Activated naive CD4-positive, alpha-beta T cell treated with anti-CD3 and anti-CD28 coated beads, Interleukin-2, amount 50 U/mL, for 72 hours (primary cell): ENCODE measurements at regions not wholly inside any gene's neighbourhood (a gene's known extent, or its start where the extent isn't known, plus 50 kb on each side); places are given as distances from the start of the nearest gene placed in this dataset.
"Not testable (repeated sequence)": the region's sequence is repeated elsewhere in the genome, so short reads cannot be mapped to it uniquely, and the experiment has no call there.

Experiments
- ATAC-seq, 2 donors: fragments of 150-1000 bp; cut with Tn5 transposase; 2 replicates each; pipeline ENCODE4 v1.10.0; 2021; ENCODE audit warnings: mild to moderate bottlenecking in 2 of 2, moderate library complexity in 2 of 2
- DNase-seq, 2 donors: peaks; one replicate each; pipeline ENCODE4 v3.0.0; 2021 to 2022; ENCODE audit warnings: low spot score in 2 of 2
- H3K27ac Mint-ChIP-seq, 2 donors: one replicate each; pipeline ENCODE4 v1.8.0; 2022; ENCODE audit warnings: mild to moderate bottlenecking in 2 of 2, mixed read lengths in 2 of 2
- H3K36me3 Mint-ChIP-seq, 2 donors: one replicate each; pipeline ENCODE4 v1.8.0; 2022; ENCODE audit warnings: mixed read lengths in 2 of 2
- H3K9me3 Mint-ChIP-seq, 2 donors: one replicate each; pipeline ENCODE4 v1.8.0; 2022; ENCODE audit warnings: mixed read lengths in 2 of 2

- no peak for ATAC-seq
- Mint-ChIP-seq H3K27ac (no peak overlapping the region), H3K9me3 (peaks cover 13 to 26% of the 10 kb centered on the region in 2 donors), H3K36me3 (no peaks in the 10 kb centered on the region)
- no peak for DNase-seq
Observed at GRCh38 chr14:83960832-83961512, 1569.0 kb upstream of the FLRT2 start.

GRCh38 chr14:83969998-83970397 lies 1559.9 kb upstream of the FLRT2 start:
- Mint-ChIP-seq H3K36me3 (peaks cover 0 to 11% of the 10 kb centered on the region in 2 donors), H3K27ac (no peak overlapping the region), H3K9me3 (peaks cover 20 to 37% of the 10 kb centered on the region in 2 donors)

GRCh38 chr14:83972631-83973030 lies 1557.3 kb upstream of the FLRT2 start:
- Mint-ChIP-seq H3K36me3 (peaks cover 0 to 6% of the 10 kb centered on the region in 2 donors), H3K9me3 (peaks cover 20 to 24% of the 10 kb centered on the region in 2 donors), H3K27ac (no peak overlapping the region)
- no peak for ATAC-seq
- DNase-seq: no peak

More at GRCh38 chr14:83969998-83970397, 1559.9 kb upstream of the FLRT2 start:
- no peak for ATAC-seq
- DNase-seq: no peak

- no peak for DNase-seq
- Mint-ChIP-seq H3K27ac (no peak overlapping the region), H3K36me3 (no peaks in the 10 kb centered on the region), H3K9me3 (peaks cover 17 to 19% of the 10 kb centered on the region in 2 donors)
- ATAC-seq: no peak
Observed at GRCh38 chr14:83974647-83975163, 1555.2 kb upstream of the FLRT2 start.

GRCh38 chr14:83975435-83975834 lies 1554.5 kb upstream of the FLRT2 start:
- DNase-seq (no peak), ATAC-seq (no peak)
- Mint-ChIP-seq H3K36me3 (peaks cover 0 to under 1% of the 10 kb centered on the region in 2 donors), H3K9me3 (peaks cover 16 to 19% of the 10 kb centered on the region in 2 donors), H3K27ac (no peak overlapping the region)

- DNase-seq: no peak
- H3K9me3 Mint-ChIP-seq: peaks cover 11 to 19% of the 10 kb centered on the region in 2 donors
- H3K27ac Mint-ChIP-seq: no peak overlapping the region
- ATAC-seq: no peak
- peaks cover 0 to 4% of the 10 kb centered on the region in 2 donors for H3K36me3 Mint-ChIP-seq
Observed at GRCh38 chr14:83975841-83976770, 1553.8 kb upstream of the FLRT2 start.

- H3K27ac Mint-ChIP-seq: no peak overlapping the region
- no peak for ATAC-seq
- DNase-seq: no peak
- peaks cover 0 to 4% of the 10 kb centered on the region in 2 donors for H3K36me3 Mint-ChIP-seq
- H3K9me3 Mint-ChIP-seq: peaks cover 15 to 19% of the 10 kb centered on the region in 2 donors
Observed at GRCh38 chr14:83977583-83977982, 1552.4 kb upstream of the FLRT2 start.

GRCh38 chr14:83981676-83982258 lies 1548.2 kb upstream of the FLRT2 start:
- peaks cover 13 to 26% of the 10 kb centered on the region in 2 donors for H3K9me3 Mint-ChIP-seq
- DNase-seq, H3K27ac Mint-ChIP-seq, H3K36me3 Mint-ChIP-seq, ATAC-seq: not testable (repeated sequence)

GRCh38 chr14:83988275-83988674 lies 1541.7 kb upstream of the FLRT2 start:
- peaks cover 13 to 38% of the 10 kb centered on the region in 2 donors for H3K9me3 Mint-ChIP-seq
- DNase-seq (no peak), ATAC-seq (no peak)
- H3K27ac Mint-ChIP-seq: no peak overlapping the region
- no peaks in the 10 kb centered on the region for H3K36me3 Mint-ChIP-seq

- Mint-ChIP-seq H3K9me3 (peaks cover 16 to 26% of the 10 kb centered on the region in 2 donors), H3K36me3 (no peaks in the 10 kb centered on the region), H3K27ac (no peak overlapping the region)
- ATAC-seq (no peak), DNase-seq (no peak)
Observed at GRCh38 chr14:83991666-83992065, 1538.3 kb upstream of the FLRT2 start.

GRCh38 chr14:83992857-83993256 lies 1537.1 kb upstream of the FLRT2 start:
- H3K36me3 Mint-ChIP-seq: no peaks in the 10 kb centered on the region
- H3K27ac Mint-ChIP-seq: no peak overlapping the region
- H3K9me3 Mint-ChIP-seq: peaks cover 21 to 23% of the 10 kb centered on the region in 2 donors
- no peak for DNase-seq
- ATAC-seq: no peak

- ATAC-seq (no peak), DNase-seq (no peak)
- Mint-ChIP-seq H3K27ac (no peak overlapping the region), H3K9me3 (peaks cover 19 to 21% of the 10 kb centered on the region in 2 donors), H3K36me3 (no peaks in the 10 kb centered on the region)
Observed at GRCh38 chr14:83993545-83993944, 1536.4 kb upstream of the FLRT2 start.

- no peaks in the 10 kb centered on the region for H3K36me3 Mint-ChIP-seq
- ATAC-seq: no peak
- no peak overlapping the region for H3K27ac Mint-ChIP-seq
Observed at GRCh38 chr14:83994020-83994419, 1535.9 kb upstream of the FLRT2 start.

GRCh38 chr14:84001023-84001422 lies 1528.9 kb upstream of the FLRT2 start:
- ATAC-seq (no peak), DNase-seq (no peak)
- Mint-ChIP-seq H3K36me3 (peaks cover 0 to 6% of the 10 kb centered on the region in 2 donors), H3K9me3 (peaks cover 20 to 26% of the 10 kb centered on the region in 2 donors), H3K27ac (no peak overlapping the region)

More at GRCh38 chr14:83994020-83994419, 1535.9 kb upstream of the FLRT2 start:
- no peak for DNase-seq
- H3K9me3 Mint-ChIP-seq: peaks cover 19 to 21% of the 10 kb centered on the region in 2 donors

- Mint-ChIP-seq H3K27ac (no peak overlapping the region), H3K36me3 (peaks cover 0 to 6% of the 10 kb centered on the region in 2 donors)
- no peak for ATAC-seq
Observed at GRCh38 chr14:84003346-84003745, 1526.6 kb upstream of the FLRT2 start.

GRCh38 chr14:84006643-84007155 lies 1523.2 kb upstream of the FLRT2 start:
- Mint-ChIP-seq H3K9me3 (peaks cover 14 to 24% of the 10 kb centered on the region in 2 donors), H3K36me3 (no peaks in the 10 kb centered on the region), H3K27ac (no peak overlapping the region)
- DNase-seq (no peak), ATAC-seq (no peak)

More at GRCh38 chr14:84003346-84003745, 1526.6 kb upstream of the FLRT2 start:
- no peak for DNase-seq
- peaks cover 21 to 29% of the 10 kb centered on the region in 2 donors for H3K9me3 Mint-ChIP-seq
